ENCODE measurements at regions not wholly inside any gene's neighbourhood (a gene's known extent, or its start where the extent isn't known, plus 50 kb on each side); places are given as distances from the start of the nearest gene placed in this dataset.

- DNase-seq (no peak), FAIRE-seq (no peak)
- Histone ChIP-seq H3K4me3 (ENCODE audit: low read length in 3 of 3) (no peak overlapping the region), H3K9me3 (ENCODE audit: control insufficient read depth in 2 of 3, insufficient read depth in 1 of 3, low read length in 3 of 3) (no peaks in the 10 kb centered on the region), H3K9ac (ENCODE audit: low read length in 3 of 3) (no peak overlapping the region), H3K36me3 (ENCODE audit: control insufficient read depth in 2 of 3, insufficient read depth in 3 of 3, low read length in 3 of 3) (no peaks in the 10 kb centered on the region), H3K4me1 (ENCODE audit: control insufficient read depth in 2 of 3, insufficient read depth in 2 of 3, low read depth in 1 of 3, low read length in 3 of 3) (no peaks in the 10 kb centered on the region), H3K27ac (ENCODE audit: low read depth in 2 of 2, low read length in 2 of 2) (no peak overlapping the region), H3K27me3 (ENCODE audit: control insufficient read depth, insufficient read depth, low read length) (no peaks in the 10 kb centered on the region)
- TF ChIP-seq CTCF (IDR thresholded peaks at IDR 0.05; ENCODE audit: borderline replicate concordance, extremely low read depth, insufficient read depth): no peak
- intact Hi-C loops (cut with DNase I): no loop called here
Measured at GRCh38 chr7:68020102-68020501, 1023.5 kb downstream of the TYW1 start.

DNA sequence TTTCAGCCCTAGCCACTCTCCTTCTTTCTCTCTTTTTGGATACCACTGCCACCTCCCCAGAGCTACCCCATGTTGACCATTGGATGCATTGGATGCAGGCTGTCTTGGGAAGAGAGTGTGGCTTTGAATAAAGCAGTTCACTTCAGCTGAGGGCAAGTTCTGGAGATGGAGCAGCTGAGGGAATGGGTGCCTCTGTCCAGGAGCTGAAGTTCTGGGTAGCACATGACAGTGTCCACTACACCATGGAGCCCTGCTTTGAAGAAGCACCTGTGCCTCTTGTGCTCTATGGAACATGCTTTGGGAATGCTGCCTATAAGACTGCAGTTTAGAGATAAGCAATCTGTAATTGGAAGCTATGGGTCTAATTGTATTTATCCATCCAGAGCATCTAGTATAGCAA, 1028.7 kb downstream of the TYW1 start:
- no peaks in the 10 kb centered on the region for H3K4me1 ChIP-seq (ENCODE audit: control insufficient read depth in 2 of 3, insufficient read depth in 2 of 3, low read depth in 1 of 3, low read length in 3 of 3)

DNA sequence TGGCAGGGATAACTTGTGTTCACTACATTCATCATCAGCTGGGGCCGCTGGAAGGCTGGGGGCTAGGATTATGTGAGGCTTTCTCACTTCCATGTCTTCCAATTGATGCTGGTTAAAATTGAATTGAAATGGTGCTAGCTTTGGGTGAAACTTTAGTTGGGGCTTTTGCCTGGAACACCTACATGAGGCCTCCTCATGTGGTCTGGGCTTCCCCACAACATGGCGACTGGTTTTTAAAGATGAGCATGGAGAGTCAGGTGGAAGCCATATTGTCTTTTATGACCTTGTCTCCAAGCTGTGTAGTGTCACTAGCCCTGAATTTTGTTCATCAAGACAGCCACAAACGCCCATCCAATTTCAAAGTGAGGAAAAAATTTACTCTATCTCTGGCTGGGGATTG, 1033.9 kb downstream of the TYW1 start:
- no peak for FAIRE-seq
- peaks cover 0 to 6% (median 1%) of the 10 kb centered on the region in 3 donors for H3K9me3 ChIP-seq (ENCODE audit: control insufficient read depth in 2 of 3, insufficient read depth in 1 of 3, low read length in 3 of 3)
- TF ChIP-seq CTCF (IDR thresholded peaks at IDR 0.05; ENCODE audit: borderline replicate concordance, extremely low read depth, insufficient read depth): no peak
- no peak for DNase-seq
- H3K36me3 ChIP-seq (ENCODE audit: control insufficient read depth in 2 of 3, insufficient read depth in 3 of 3, low read length in 3 of 3): no peaks in the 10 kb centered on the region
- no peak overlapping the region for H3K27ac ChIP-seq (ENCODE audit: low read depth in 2 of 2, low read length in 2 of 2)
- H3K4me3 ChIP-seq (ENCODE audit: low read length in 3 of 3): no peak overlapping the region
- no peaks in the 10 kb centered on the region for H3K4me1 ChIP-seq (ENCODE audit: control insufficient read depth in 2 of 3, insufficient read depth in 2 of 3, low read depth in 1 of 3, low read length in 3 of 3)
- H3K9ac ChIP-seq (ENCODE audit: low read length in 3 of 3): no peak overlapping the region
- H3K27me3 ChIP-seq (ENCODE audit: control insufficient read depth, insufficient read depth, low read length): no peaks in the 10 kb centered on the region
- intact Hi-C loops (cut with DNase I): no loop called here

More for the DNA sequence above, 1028.7 kb downstream of the TYW1 start:
- no peak overlapping the region for H3K27ac ChIP-seq (ENCODE audit: low read depth in 2 of 2, low read length in 2 of 2)
- H3K9me3 ChIP-seq (ENCODE audit: control insufficient read depth in 2 of 3, insufficient read depth in 1 of 3, low read length in 3 of 3): peaks cover 0 to 3% (median 3%) of the 10 kb centered on the region in 3 donors
- no peaks in the 10 kb centered on the region for H3K27me3 ChIP-seq (ENCODE audit: control insufficient read depth, insufficient read depth, low read length)
- no peak overlapping the region for H3K4me3 ChIP-seq (ENCODE audit: low read length in 3 of 3)
- H3K9ac ChIP-seq (ENCODE audit: low read length in 3 of 3): no peak overlapping the region
- intact Hi-C loops (cut with DNase I): no loop called here
- FAIRE-seq (no peak), DNase-seq (no peak)
- H3K36me3 ChIP-seq (ENCODE audit: control insufficient read depth in 2 of 3, insufficient read depth in 3 of 3, low read length in 3 of 3): no peaks in the 10 kb centered on the region
- no peak for TF ChIP-seq CTCF (IDR thresholded peaks at IDR 0.05; ENCODE audit: borderline replicate concordance, extremely low read depth, insufficient read depth)

Data from kidney (tissue), 13 donors.